ENCODE measurements at regions not wholly inside any gene's neighbourhood (a gene's known extent, or its start where the extent isn't known, plus 50 kb on each side); places are given as distances from the start of the nearest gene placed in this dataset.

GRCh38 chr4:38406243-38406642 lies 257.8 kb upstream of the KLF3 start:
- H3K4me1 ChIP-seq: no peaks in the 10 kb centered on the region
- intact Hi-C loops (cut with DNase I; ENCODE audit: low total_unique reads): no loop called here
- H3K9me3 ChIP-seq: no peaks in the 10 kb centered on the region
- H3K27ac ChIP-seq: no peak overlapping the region
- no peak for DNase-seq (ENCODE audit: low spot score in 2 of 2)
- H3K27me3 ChIP-seq: no peaks in the 10 kb centered on the region
- H3K4me3 ChIP-seq: no peak overlapping the region
- no peaks in the 10 kb centered on the region for H3K36me3 ChIP-seq
- TF ChIP-seq, protein P1, sequence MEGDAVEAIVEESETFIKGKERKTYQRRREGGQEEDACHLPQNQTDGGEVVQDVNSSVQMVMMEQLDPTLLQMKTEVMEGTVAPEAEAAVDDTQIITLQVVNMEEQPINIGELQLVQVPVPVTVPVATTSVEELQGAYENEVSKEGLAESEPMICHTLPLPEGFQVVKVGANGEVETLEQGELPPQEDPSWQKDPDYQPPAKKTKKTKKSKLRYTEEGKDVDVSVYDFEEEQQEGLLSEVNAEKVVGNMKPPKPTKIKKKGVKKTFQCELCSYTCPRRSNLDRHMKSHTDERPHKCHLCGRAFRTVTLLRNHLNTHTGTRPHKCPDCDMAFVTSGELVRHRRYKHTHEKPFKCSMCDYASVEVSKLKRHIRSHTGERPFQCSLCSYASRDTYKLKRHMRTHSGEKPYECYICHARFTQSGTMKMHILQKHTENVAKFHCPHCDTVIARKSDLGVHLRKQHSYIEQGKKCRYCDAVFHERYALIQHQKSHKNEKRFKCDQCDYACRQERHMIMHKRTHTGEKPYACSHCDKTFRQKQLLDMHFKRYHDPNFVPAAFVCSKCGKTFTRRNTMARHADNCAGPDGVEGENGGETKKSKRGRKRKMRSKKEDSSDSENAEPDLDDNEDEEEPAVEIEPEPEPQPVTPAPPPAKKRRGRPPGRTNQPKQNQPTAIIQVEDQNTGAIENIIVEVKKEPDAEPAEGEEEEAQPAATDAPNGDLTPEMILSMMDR (IDR thresholded peaks at IDR 0.05): no peak
- TF ChIP-seq POLR2A (IDR thresholded peaks at IDR 0.05) (no peak), POLR2AphosphoS5 (IDR thresholded peaks at IDR 0.05) (no peak)

GRCh38 chr4:38409852-38410251 lies 254.1 kb upstream of the KLF3 start:
- TF ChIP-seq, protein P1 (IDR thresholded peaks at IDR 0.05): no peak
- no peak for TF ChIP-seq POLR2A (IDR thresholded peaks at IDR 0.05)
- no peak for TF ChIP-seq POLR2AphosphoS5 (IDR thresholded peaks at IDR 0.05)
- no peaks in the 10 kb centered on the region for H3K27me3 ChIP-seq
- no peak overlapping the region for H3K4me3 ChIP-seq
- no peak for DNase-seq (ENCODE audit: low spot score in 2 of 2)
- no peaks in the 10 kb centered on the region for H3K36me3 ChIP-seq
- no peaks in the 10 kb centered on the region for H3K4me1 ChIP-seq
- intact Hi-C loops (cut with DNase I; ENCODE audit: low total_unique reads): no loop called here
- no peaks in the 10 kb centered on the region for H3K9me3 ChIP-seq
- no peak overlapping the region for H3K27ac ChIP-seq

GRCh38 chr4:38411092-38411491 lies 252.9 kb upstream of the KLF3 start:
- Histone ChIP-seq H3K9me3 (no peaks in the 10 kb centered on the region), H3K27me3 (no peaks in the 10 kb centered on the region), H3K4me1 (no peaks in the 10 kb centered on the region), H3K4me3 (no peak overlapping the region), H3K27ac (no peak overlapping the region), H3K36me3 (no peaks in the 10 kb centered on the region)
- no peak for DNase-seq (ENCODE audit: low spot score in 2 of 2)
- intact Hi-C loops (cut with DNase I; ENCODE audit: low total_unique reads): no loop called here
- TF ChIP-seq POLR2AphosphoS5 (IDR thresholded peaks at IDR 0.05): no peak
- TF ChIP-seq POLR2A (IDR thresholded peaks at IDR 0.05): no peak
- TF ChIP-seq, protein P1 (IDR thresholded peaks at IDR 0.05): no peak

DNA sequence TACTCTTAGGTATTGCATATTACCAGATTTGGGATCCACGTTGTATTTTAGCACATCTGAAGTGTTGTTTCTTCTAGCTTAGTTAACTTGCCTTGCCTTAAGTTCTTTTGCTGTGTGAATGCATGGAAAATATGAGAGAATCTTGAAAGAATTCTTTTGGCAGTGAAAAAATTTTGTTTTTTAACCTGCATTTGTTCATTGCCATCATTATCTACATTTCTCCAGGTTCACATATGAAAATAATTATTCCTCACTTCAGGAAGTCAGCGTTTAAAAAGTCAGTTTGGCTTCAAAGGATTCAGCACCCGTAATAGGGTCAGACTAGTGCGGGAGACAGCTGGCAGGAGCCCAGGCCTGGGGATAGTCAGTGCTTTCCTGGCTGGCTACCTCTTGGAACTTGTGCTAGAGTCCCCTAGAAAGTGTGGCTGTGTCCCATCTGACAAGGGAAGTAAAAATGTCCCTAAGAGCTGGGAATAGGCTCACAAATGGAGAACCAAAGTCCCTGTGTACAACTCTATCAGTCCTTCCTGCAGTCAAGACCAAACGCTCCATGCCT lies 251.9 kb upstream of the KLF3 start:
- H3K27ac ChIP-seq: no peak overlapping the region
- no peaks in the 10 kb centered on the region for H3K9me3 ChIP-seq
- TF ChIP-seq, protein P1 (IDR thresholded peaks at IDR 0.05): no peak
- TF ChIP-seq POLR2A (IDR thresholded peaks at IDR 0.05): no peak
- no peak for TF ChIP-seq POLR2AphosphoS5 (IDR thresholded peaks at IDR 0.05)
- no peak overlapping the region for H3K4me3 ChIP-seq
- no peaks in the 10 kb centered on the region for H3K27me3 ChIP-seq
- intact Hi-C loops (cut with DNase I; ENCODE audit: low total_unique reads): no loop called here
- H3K36me3 ChIP-seq: no peaks in the 10 kb centered on the region
- no peaks in the 10 kb centered on the region for H3K4me1 ChIP-seq
- no peak for DNase-seq (ENCODE audit: low spot score in 2 of 2)

- no peaks in the 10 kb centered on the region for H3K36me3 ChIP-seq
- intact Hi-C loops (cut with DNase I; ENCODE audit: low total_unique reads): no loop called here
- TF ChIP-seq, protein P1 (IDR thresholded peaks at IDR 0.05): no peak
- TF ChIP-seq POLR2AphosphoS5 (IDR thresholded peaks at IDR 0.05) (no peak), POLR2A (IDR thresholded peaks at IDR 0.05) (no peak)
These were observed 250.3 kb upstream of the KLF3 start for GRCh38 chr4:38413524-38414341.

More at GRCh38 chr4:38413524-38414341, 250.3 kb upstream of the KLF3 start:
- H3K27me3 ChIP-seq: no peaks in the 10 kb centered on the region
- H3K9me3 ChIP-seq: no peaks in the 10 kb centered on the region
- no peak overlapping the region for H3K27ac ChIP-seq
- DNase-seq (ENCODE audit: low spot score in 2 of 2): no peak
- no peak overlapping the region for H3K4me3 ChIP-seq
- no peaks in the 10 kb centered on the region for H3K4me1 ChIP-seq

All from breast epithelium (tissue), 4 donors.